CD14-positive monocyte (primary cell): ENCODE measurements at regions not wholly inside any gene's neighbourhood (a gene's known extent, or its start where the extent isn't known, plus 50 kb on each side); places are given as distances from the start of the nearest gene placed in this dataset.

Experiments
- DNase-seq, 3 donors: peaks; one replicate each; pipeline ENCODE4 v3.0.0-alpha.2; 2011 to 2022
- H2AFZ ChIP-seq: 2 replicates; pipeline ENCODE4 v1.6.0; 2012; ENCODE audit warnings: mild to moderate bottlenecking, low read depth, low read length, inconsistent platforms; ENCODE audit not compliant: insufficient read depth, poor library complexity, severe bottlenecking
- H3K27ac ChIP-seq, 2 donors: 1 replicate in 1 of 2; 2 replicates in 1 of 2; pipeline ENCODE4 v1.5.1; 2012 to 2013; ENCODE audit warnings: low read length in 2 of 2, control low read depth in 1 of 2, inconsistent platforms in 1 of 2, low read depth in 1 of 2, mild to moderate bottlenecking in 1 of 2
- H3K27me3 ChIP-seq, 2 donors: one replicate each; pipeline versions ENCODE4 v1.6.0 to v1.6.1; 2011 to 2013; ENCODE audit warnings: low read length in 2 of 2; ENCODE audit not compliant: control insufficient read depth in 2 of 2, insufficient read depth in 2 of 2
- H3K36me3 ChIP-seq, 2 donors: replicated peaks in 1 of 2; 1 replicate in 1 of 2; 2 replicates in 1 of 2; pipeline versions ENCODE4 v1.5.1 to v1.6.1; 2012 to 2013; ENCODE audit warnings: low read length in 2 of 2, control low read depth in 1 of 2, inconsistent platforms in 1 of 2, mild to moderate bottlenecking in 1 of 2; ENCODE audit not compliant: insufficient read depth in 2 of 2, control insufficient read depth in 1 of 2
- H3K4me1 ChIP-seq, 2 donors: 1 replicate in 1 of 2; 2 replicates in 1 of 2; pipeline versions ENCODE4 v1.5.1 to v1.6.1; 2012 to 2013; ENCODE audit warnings: low read length in 2 of 2, control low read depth in 1 of 2, inconsistent platforms in 1 of 2, mild to moderate bottlenecking in 1 of 2, moderate library complexity in 1 of 2; ENCODE audit not compliant: insufficient read depth in 2 of 2, control insufficient read depth in 1 of 2
- H3K4me2 ChIP-seq: replicated peaks from 2 replicates; pipeline ENCODE3; 2012; ENCODE audit warnings: low read length, moderate library complexity, mild to moderate bottlenecking; ENCODE audit not compliant: poor library complexity, severe bottlenecking; ENCODE audit errors: extremely low read depth
- H3K4me3 ChIP-seq, 3 experiments: fragments of 200-600 bp in 1 of 3; sonication (generic) in 1 of 3; replicated peaks in 1 of 3; 1 replicate in 2 of 3; 2 replicates in 1 of 3; pipeline ENCODE4 v1.5.1; 2011 to 2013; ENCODE audit warnings: low read length in 3 of 3, mild to moderate bottlenecking in 3 of 3, control low read depth in 2 of 3, low read depth in 2 of 3, inconsistent platforms in 1 of 3, moderate library complexity in 1 of 3
- H3K79me2 ChIP-seq: 2 replicates; pipeline ENCODE4 v1.6.0; 2012; ENCODE audit warnings: mild to moderate bottlenecking, control low read depth, inconsistent platforms, low read length, moderate library complexity; ENCODE audit not compliant: insufficient read depth
- H3K9ac ChIP-seq: 2 replicates; pipeline ENCODE4 v1.6.0; 2017; ENCODE audit warnings: low read length, mild to moderate bottlenecking; ENCODE audit not compliant: insufficient read depth, poor library complexity, severe bottlenecking
- H3K9me3 ChIP-seq, 2 donors: replicated peaks in 1 of 2; 1 replicate in 1 of 2; 2 replicates in 1 of 2; pipeline versions ENCODE4 v1.5.1 to v1.6.1; 2012 to 2013; ENCODE audit warnings: low read length in 2 of 2, control low read depth in 1 of 2; ENCODE audit not compliant: control insufficient read depth in 1 of 2, insufficient read depth in 1 of 2
- H4K20me1 ChIP-seq: 2 replicates; pipeline ENCODE4 v1.6.0; 2012; ENCODE audit warnings: mild to moderate bottlenecking, low read length, control low read depth, moderate library complexity; ENCODE audit not compliant: insufficient read depth
- H3K27ac Mint-ChIP-seq, 7 donors: one replicate each; pipeline ENCODE4 v1.8.0; 2020; ENCODE audit warnings: mild to moderate bottlenecking in 7 of 7, mixed read lengths in 7 of 7, moderate library complexity in 6 of 7, inconsistent platforms in 2 of 7
- H3K27me3 Mint-ChIP-seq, 3 donors: one replicate each; pipeline ENCODE4 v1.8.0; 2021 to 2022; ENCODE audit warnings: low read depth in 3 of 3, mild to moderate bottlenecking in 3 of 3, mixed read lengths in 3 of 3, moderate library complexity in 3 of 3, inconsistent platforms in 1 of 3
- H3K36me3 Mint-ChIP-seq, 2 donors: one replicate each; pipeline ENCODE4 v1.8.0; 2020; ENCODE audit warnings: mixed read lengths in 2 of 2, inconsistent platforms in 1 of 2, mild to moderate bottlenecking in 1 of 2
- H3K4me1 Mint-ChIP-seq: one replicate; pipeline ENCODE4 v1.8.0; 2020; ENCODE audit warnings: mild to moderate bottlenecking, mixed read lengths
- H3K4me3 Mint-ChIP-seq, 2 donors: one replicate each; pipeline ENCODE4 v1.8.0; 2020; ENCODE audit warnings: mild to moderate bottlenecking in 2 of 2, mixed read lengths in 2 of 2, moderate library complexity in 1 of 2
- H3K9me3 Mint-ChIP-seq, 7 donors: one replicate each; pipeline ENCODE4 v1.8.0; 2020 to 2022; ENCODE audit warnings: mixed read lengths in 7 of 7, mild to moderate bottlenecking in 6 of 7, moderate library complexity in 6 of 7, inconsistent platforms in 2 of 7
- CTCF ChIP-seq: fragments of 200-600 bp; IDR thresholded peaks from one replicate; pipeline ENCODE4 v1.8.0; 2022; ENCODE audit warnings: antibody characterized with exemption, mild to moderate bottlenecking
- WGBS: methylation state at CpG from one replicate; pipeline ENCODE4 v1.1.5; 2013; ENCODE audit warnings: missing lambda C conversion rate; ENCODE audit not compliant: insufficient coverage; 5-methylcytosine and 5-hydroxymethylcytosine counted together
- intact Hi-C, 2 donors: fragments of 100-400 bp; cut with micrococcal nuclease; formaldehyde crosslinking; loops; one replicate each; pipeline versions ENCODE4 v1.15.0 to v1.15.1; 2023

GRCh38 chr10:78892338-78893176, 176.2 kb upstream of the ZMIZ1 start:
- 0% methylated on average over 1 of the region's 7 CpGs for WGBS
- H3K9ac ChIP-seq: no peak overlapping the region
- no peaks in the 10 kb centered on the region for H3K4me1 Mint-ChIP-seq

GRCh38 chr10:78893217-78893616, 175.5 kb upstream of the ZMIZ1 start:
- 93% methylated on average over 4 of the region's 5 CpGs for WGBS
- no peaks in the 10 kb centered on the region for H3K27me3 ChIP-seq
- no peak overlapping the region for H3K9ac ChIP-seq
- intact Hi-C loops: no loop called here
- no peaks in the 10 kb centered on the region for H3K79me2 ChIP-seq
- H2AFZ ChIP-seq: no peak overlapping the region
- Mint-ChIP-seq H3K27ac (no peak overlapping the region), H3K4me3 (no peak overlapping the region), H3K36me3 (no peaks in the 10 kb centered on the region), H3K9me3 (peaks cover 0 to 6% (median 4%) of the 10 kb centered on the region in 7 donors), H3K27me3 (peaks cover 5 to 9% (median 6%) of the 10 kb centered on the region in 3 donors), H3K4me1 (no peaks in the 10 kb centered on the region)
- H3K4me1 ChIP-seq: no peaks in the 10 kb centered on the region
- H3K4me3 ChIP-seq: no peak overlapping the region
- H4K20me1 ChIP-seq: no peaks in the 10 kb centered on the region
- TF ChIP-seq CTCF: no peak
- no peak overlapping the region for H3K27ac ChIP-seq
- H3K4me2 ChIP-seq: no peak overlapping the region
- no peaks in the 10 kb centered on the region for H3K36me3 ChIP-seq
- DNase-seq: no peak
- peaks cover 1 to 2% of the 10 kb centered on the region in 2 donors for H3K9me3 ChIP-seq

More at GRCh38 chr10:78892338-78893176, 176.2 kb upstream of the ZMIZ1 start:
- no peaks in the 10 kb centered on the region for H3K27me3 ChIP-seq
- no peaks in the 10 kb centered on the region for H3K36me3 ChIP-seq
- no peak overlapping the region for H3K4me2 ChIP-seq
- no peak overlapping the region for H3K4me3 Mint-ChIP-seq
- H3K4me3 ChIP-seq: no peak overlapping the region
- TF ChIP-seq CTCF: no peak
- peaks cover 5 to 9% (median 7%) of the 10 kb centered on the region in 3 donors for H3K27me3 Mint-ChIP-seq
- H3K79me2 ChIP-seq: no peaks in the 10 kb centered on the region
- no peaks in the 10 kb centered on the region for H3K36me3 Mint-ChIP-seq
- H3K27ac Mint-ChIP-seq: no peak overlapping the region
- H3K9me3 Mint-ChIP-seq: peaks cover 0 to under 1% (median 0%) of the 10 kb centered on the region in 7 donors
- no peaks in the 10 kb centered on the region for H3K4me1 ChIP-seq
- no peak for DNase-seq
- no peak overlapping the region for H3K27ac ChIP-seq
- intact Hi-C loops: no loop called here
- H3K9me3 ChIP-seq: no peaks in the 10 kb centered on the region
- H2AFZ ChIP-seq: no peak overlapping the region
- H4K20me1 ChIP-seq: no peaks in the 10 kb centered on the region
